NCI-H2107 (cell line): ENCODE measurements at regions not wholly inside any gene's neighbourhood (a gene's known extent, or its start where the extent isn't known, plus 50 kb on each side); places are given as distances from the start of the nearest gene placed in this dataset.
"Not testable (repeated sequence)": the region's sequence is repeated elsewhere in the genome, so short reads cannot be mapped to it uniquely, and the experiment has no call there.

Experiments used
- DNase-seq: peaks from one replicate; lab custom pipeline; 2025; lab: John Stamatoyannopoulos, UW

DNA sequence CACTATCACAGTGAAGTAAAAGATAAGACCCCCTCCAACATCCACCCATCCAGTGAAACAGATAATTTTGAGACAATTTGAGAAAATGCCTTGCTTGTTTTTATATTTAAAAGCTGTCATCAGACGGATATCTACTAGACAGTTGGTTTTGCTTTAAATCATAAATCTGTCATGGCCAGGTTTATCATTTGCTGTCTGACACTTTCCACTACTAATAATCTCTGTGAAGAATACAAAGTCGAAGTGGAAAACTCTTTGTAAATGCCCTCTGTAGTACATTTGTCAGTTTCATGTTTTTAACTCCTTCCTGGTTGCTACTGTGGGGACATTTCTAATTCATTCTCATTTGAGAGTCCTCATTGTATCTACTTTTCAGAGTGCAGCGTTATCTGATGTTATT is 1606.2 kb upstream of the PCDH7 start:
- DNase-seq, result no peak

- DNase-seq, result not testable (repeated sequence)
Observed at GRCh38 chr4:29117231-29117722, 1602.9 kb upstream of the PCDH7 start.

DNA sequence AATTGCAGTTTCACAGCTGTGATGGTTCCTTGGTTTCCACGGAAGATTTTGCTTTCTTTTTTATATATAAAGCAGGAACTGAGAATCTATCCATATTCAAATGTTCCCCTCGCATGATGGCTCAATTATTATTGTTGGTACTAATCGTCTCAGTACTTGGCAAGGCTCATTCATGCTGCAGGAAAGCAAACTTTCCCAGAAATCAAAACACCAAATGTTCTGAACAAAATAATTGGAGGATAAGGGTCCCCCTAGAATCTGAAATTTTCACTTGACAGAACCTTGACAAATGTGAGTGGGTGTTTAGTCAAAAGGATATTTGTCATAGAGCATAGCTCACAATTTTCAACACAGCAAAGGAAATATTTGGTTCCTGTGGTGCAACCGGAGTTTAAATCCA is 1598.6 kb upstream of the PCDH7 start:
- DNase-seq, result no peak

DNA sequence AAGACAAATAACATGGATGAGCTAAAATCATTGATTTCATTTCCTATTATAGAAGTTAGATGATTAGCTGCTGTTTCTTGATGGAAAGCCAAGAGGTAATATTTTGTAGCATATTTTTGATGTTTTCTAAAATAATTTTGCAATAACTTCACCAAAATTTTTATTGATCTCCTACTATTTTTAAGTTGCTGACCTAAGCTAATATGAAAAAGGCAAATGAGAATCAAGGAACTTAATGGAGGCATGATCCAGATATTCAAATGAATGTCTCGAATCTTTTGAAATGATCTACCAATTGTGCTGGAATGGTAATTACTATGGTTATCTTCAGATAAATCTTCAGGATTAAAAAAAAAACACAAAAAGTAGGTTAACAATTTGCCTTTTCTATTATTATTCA is 1591.4 kb upstream of the PCDH7 start:
- DNase-seq, result no peak

DNA sequence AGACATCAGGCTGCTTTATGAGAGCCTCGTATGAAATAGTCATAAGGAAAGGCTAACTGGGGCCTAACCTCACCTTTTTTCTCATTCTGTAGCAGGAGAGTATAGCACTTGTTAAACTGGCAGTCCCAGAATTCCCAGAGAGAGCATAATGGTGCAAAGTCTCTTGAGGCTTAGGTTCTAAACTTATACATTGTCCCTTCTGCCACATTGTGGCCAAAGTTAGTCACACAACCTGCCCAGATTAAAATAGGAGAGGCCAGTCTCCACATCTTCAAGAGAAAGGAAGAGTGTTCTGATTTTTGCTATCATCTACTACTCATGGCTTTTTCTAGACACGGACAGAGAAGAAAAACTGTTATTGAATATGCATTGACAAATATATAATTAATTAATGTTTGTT is 1588.9 kb upstream of the PCDH7 start:
- no peak for DNase-seq

DNA sequence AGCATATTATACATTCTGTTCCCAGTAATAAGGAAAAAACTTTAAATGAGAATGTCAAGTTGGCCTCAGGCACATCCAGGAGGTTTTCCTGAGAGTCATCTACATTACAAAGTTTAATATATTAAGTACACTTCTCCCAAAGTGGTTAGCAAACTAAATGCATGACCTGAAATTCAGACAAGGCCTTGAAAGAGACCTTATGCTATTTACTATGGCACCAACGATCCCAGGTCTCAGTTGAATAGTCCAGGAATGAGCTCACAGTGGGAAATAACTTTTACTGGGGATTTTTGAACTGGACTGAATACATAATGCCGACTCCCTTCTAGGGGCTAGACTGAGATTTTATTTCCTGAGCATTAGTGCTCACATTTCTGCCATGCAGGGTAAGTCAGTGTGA is 1577.5 kb upstream of the PCDH7 start:
- DNase-seq, result no peak

GRCh38 chr4:29151584-29151983 is 1568.6 kb upstream of the PCDH7 start:
- no peak for DNase-seq

GRCh38 chr4:29153642-29154041 is 1566.5 kb upstream of the PCDH7 start:
- DNase-seq, result no peak

- no peak for DNase-seq
Observed at GRCh38 chr4:29175291-29175690, 1544.9 kb upstream of the PCDH7 start.

DNA sequence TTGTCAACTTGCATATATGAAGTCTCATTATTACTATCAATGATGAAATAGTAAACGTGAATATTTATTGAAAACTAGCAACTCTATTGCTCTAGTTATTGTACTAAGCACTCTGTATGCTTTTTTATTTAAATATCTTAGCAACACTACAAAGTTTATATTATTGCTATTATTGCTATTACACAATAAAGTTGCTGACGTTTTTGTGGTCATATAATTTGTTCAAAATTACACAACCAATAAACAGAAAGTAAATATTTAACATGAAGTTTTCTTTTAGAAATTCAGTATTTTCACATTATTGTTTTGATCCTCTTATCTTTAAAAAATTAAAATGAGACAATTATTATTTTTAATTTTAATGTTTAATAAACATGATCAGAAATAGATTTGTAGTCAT is 1521.1 kb upstream of the PCDH7 start:
- no peak for DNase-seq

DNA sequence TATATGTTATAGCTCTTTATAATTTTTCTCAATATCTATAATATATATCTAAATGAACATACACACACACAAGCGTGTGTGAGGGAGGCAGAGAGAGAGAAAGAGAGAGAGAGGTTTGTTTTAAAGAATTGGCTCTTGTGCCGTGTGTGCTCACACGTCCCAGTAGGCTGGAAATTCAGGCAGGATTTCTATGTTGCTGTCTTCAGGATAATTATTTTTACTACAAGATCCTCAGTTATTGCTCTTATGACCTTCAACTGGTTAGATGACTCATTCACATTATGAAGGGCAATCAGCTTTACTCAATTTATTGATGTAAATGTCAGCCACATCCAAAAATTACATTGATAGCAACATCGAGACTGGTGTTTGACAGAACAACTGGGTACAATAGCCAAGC is 1520.7 kb upstream of the PCDH7 start:
- no peak for DNase-seq

DNA sequence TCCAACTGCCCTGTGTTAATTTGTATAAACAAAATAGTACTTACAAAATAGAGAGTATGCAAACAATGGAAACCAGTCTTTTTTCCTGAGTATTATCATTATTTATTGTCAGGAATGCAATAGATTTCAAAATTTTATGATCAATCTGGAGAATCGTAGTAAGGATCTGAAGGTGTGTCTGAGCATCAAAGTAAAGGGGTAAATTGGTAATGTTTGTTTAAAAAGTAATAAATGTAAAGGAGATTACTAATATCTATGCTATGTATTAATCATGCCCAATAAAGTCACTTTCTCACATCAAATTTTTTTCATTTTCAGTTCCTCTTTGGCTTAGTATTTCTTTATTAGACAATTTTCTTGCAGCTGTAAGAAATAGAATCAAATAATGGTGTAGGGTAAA is 1507.1 kb upstream of the PCDH7 start:
- DNase-seq, result no peak

GRCh38 chr4:29220761-29221160 is 1499.4 kb upstream of the PCDH7 start:
- DNase-seq, result no peak

GRCh38 chr4:29224911-29225310 is 1495.3 kb upstream of the PCDH7 start:
- no peak for DNase-seq

DNA sequence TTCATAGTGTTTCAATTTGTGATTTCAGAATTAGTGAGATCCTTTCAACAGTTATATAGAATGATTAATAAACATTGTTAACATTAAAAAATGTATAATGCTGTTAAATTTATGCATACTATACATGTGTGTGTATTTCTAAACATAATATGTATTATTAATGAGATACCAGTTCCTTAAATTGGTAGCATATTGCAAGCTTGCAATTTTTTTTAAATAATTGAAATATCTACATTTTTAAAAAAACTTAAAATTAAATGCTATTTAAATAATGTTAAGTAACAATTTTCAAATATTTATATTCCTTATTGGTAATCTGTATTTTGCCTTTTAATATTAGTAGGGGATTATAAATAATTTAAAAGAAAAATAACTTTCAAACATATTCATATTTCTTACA is 1479.5 kb upstream of the PCDH7 start:
- DNase-seq, result no peak

DNA sequence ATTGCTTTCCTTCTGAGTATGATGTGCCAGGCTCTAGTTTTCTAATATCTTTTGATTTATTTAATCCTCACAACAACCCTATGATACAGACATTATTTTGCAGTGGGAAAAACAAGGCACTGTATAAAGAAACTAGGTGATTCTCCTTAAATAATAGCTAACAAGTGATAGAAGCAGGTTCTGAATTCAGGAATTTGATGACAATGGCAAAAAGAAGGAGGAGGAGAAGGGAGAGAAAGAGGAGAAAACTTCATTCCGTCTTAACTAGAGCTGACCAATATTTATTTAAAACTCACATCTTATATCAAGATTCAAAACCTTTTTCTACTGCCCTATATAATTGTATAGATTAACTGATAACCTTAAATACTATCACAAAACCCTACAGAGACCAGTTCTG is 1477.1 kb upstream of the PCDH7 start:
- DNase-seq, result no peak

DNA sequence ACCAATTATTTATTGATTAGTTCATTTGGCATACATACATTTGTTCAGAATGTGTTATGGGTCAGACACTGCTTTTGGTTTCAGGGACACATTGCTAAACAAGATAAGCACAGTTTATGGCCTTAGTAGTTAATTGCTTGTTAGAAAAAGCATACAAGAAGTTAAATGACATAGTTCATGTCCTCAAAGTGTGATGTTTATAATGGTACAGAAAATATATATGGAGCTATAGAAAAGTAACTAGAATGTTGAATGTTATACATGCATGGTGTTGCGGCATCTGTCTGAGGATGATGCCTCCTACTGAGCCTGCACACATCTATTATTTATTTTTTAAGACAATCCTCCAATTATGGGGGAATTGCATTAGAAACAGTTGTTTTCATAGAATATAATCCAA is 1476.3 kb upstream of the PCDH7 start:
- no peak for DNase-seq

DNA sequence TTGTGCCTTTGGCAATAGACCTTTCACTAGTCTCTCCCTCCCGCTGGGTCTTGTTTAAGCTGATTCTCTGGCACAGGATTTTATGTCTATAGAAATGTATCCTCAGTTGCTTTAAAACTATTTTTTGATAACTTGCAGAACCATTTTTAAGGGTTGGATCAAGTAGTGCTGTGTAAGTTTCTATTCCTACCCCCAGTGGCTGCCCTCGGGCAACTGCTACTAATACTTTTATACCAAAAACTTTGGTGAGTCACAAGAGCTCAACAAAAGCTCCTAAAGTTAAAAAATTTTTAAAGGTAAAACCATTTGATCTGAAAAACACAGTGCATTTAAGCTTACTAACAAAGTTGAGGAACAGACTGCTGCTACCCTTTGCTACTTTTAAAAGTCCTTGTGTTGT is 1460.6 kb upstream of the PCDH7 start:
- DNase-seq, result no peak

GRCh38 chr4:29262986-29263385 is 1457.2 kb upstream of the PCDH7 start:
- no peak for DNase-seq

- DNase-seq, result no peak
Observed at GRCh38 chr4:29276150-29276549, 1444.0 kb upstream of the PCDH7 start.

DNA sequence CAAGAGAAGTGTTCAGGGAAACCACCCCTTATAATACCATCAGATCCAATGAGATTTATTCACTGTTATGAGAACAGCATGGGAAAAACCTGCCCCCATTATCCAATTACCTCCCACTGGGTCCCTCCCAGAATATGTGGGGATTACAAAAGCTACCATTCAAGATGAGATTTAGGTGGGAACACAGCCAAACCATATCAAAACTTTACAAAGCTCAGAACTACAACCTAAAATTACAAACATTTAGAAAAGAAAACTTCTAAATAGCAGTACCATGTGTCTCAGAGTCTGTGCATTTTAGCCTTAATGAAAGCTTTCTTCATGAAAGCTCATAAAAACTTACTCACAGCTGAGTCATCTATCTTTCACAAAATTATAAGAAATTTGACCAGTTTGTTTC is 1442.8 kb upstream of the PCDH7 start:
- DNase-seq, result no peak

- no peak for DNase-seq
Observed at GRCh38 chr4:29278585-29278984, 1441.6 kb upstream of the PCDH7 start.

DNA sequence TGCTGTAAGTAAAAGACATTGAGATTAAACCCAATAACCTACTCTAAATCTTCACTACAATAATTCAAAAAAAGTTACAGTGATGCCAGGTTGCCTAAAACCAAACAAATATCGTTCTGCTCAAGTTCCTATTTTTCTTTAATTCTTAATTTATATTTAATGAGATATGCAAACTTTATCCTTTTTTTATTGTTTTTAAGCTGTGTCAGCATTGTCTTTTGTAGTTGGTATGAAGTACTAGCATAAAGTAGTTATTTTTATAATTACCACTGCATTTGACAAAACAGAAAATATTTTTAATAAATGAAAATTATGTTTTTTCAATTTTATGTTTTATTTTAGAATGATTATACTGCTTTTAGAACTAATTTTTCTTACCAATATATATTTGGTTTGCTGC is 1431.1 kb upstream of the PCDH7 start:
- DNase-seq, result no peak

DNA sequence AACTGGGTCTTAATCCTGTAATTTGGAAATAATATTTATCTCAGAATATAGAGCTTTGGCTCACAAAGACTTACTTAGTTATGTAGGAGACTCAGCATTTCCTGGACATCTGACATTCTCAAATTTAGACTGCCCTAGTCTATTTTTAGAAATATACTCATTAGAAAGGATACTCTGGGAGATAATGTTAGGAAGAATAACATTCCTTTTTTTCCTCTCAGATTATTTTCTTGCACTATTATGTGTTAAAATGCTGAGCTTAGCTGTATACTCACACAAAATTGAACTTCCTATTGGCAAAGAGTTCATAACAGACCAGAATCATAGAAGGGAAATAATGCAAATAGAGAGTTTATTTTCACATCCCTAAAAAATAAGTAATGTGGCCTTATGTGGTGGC is 1424.9 kb upstream of the PCDH7 start:
- no peak for DNase-seq

GRCh38 chr4:29304595-29304994 is 1415.6 kb upstream of the PCDH7 start:
- DNase-seq, result no peak
